HEK293 (cell line): ENCODE measurements at regions not wholly inside any gene's neighbourhood (a gene's known extent, or its start where the extent isn't known, plus 50 kb on each side); places are given as distances from the start of the nearest gene placed in this dataset.

Source experiments
- EGR2 ChIP-seq: fragments of 450-650 bp; formaldehyde crosslinking; IDR thresholded peaks from 2 replicates; pipeline ENCODE4 v1.5.1; 2016; ENCODE audit warnings: low read depth, missing biosample characterization, missing genetic modification characterization
- MYNN ChIP-seq: fragments of 450-650 bp; formaldehyde crosslinking; IDR thresholded peaks from 2 replicates; pipeline ENCODE4 v1.5.1; 2016; ENCODE audit warnings: missing biosample characterization, missing genetic modification characterization, borderline replicate concordance
- PRDM10 ChIP-seq: fragments of 450-650 bp; formaldehyde crosslinking; IDR thresholded peaks from 2 replicates; pipeline ENCODE4 v1.5.1; 2016; ENCODE audit warnings: missing biosample characterization, missing genetic modification characterization
- SCRT1 ChIP-seq: fragments of 450-650 bp; formaldehyde crosslinking; IDR thresholded peaks from 2 replicates; pipeline ENCODE4 v1.5.1; 2016; ENCODE audit warnings: missing biosample characterization, missing genetic modification characterization, borderline replicate concordance
- SETDB1 ChIP-seq: IDR thresholded peaks from one replicate; pipeline ENCODE4 v1.6.1; 2017; ENCODE audit warnings: mild to moderate bottlenecking, low read length, moderate library complexity, mixed read lengths; ENCODE audit not compliant: insufficient read length
- SP2 ChIP-seq: fragments of 450-650 bp; formaldehyde crosslinking; IDR thresholded peaks from 2 replicates; pipeline ENCODE4 v1.5.1; 2016; ENCODE audit warnings: missing biosample characterization, missing genetic modification characterization
- ZBTB17 ChIP-seq: fragments of 450-650 bp; formaldehyde crosslinking; IDR thresholded peaks from 2 replicates; pipeline ENCODE4 v1.5.1; 2016; ENCODE audit warnings: missing biosample characterization, missing genetic modification characterization
- ZBTB21 ChIP-seq: fragments of 450-650 bp; formaldehyde crosslinking; IDR thresholded peaks from 2 replicates; pipeline ENCODE4 v1.5.1; 2017; ENCODE audit warnings: missing biosample characterization, missing genetic modification characterization
- ZBTB48 ChIP-seq: fragments of 450-650 bp; formaldehyde crosslinking; IDR thresholded peaks from 2 replicates; pipeline ENCODE4 v1.5.1; 2016; ENCODE audit warnings: missing biosample characterization, missing genetic modification characterization
- ZEB2 ChIP-seq: fragments of 450-650 bp; formaldehyde crosslinking; IDR thresholded peaks from 2 replicates; pipeline ENCODE4 v1.5.1; 2016; ENCODE audit warnings: missing biosample characterization, missing genetic modification characterization
- ZNF133 ChIP-seq: fragments of 450-650 bp; formaldehyde crosslinking; IDR thresholded peaks from 2 replicates; pipeline ENCODE4 v1.5.1; 2016; ENCODE audit warnings: missing biosample characterization, missing genetic modification characterization
- ZNF138 ChIP-seq: fragments of 450-650 bp; formaldehyde crosslinking; IDR thresholded peaks from 2 replicates; pipeline ENCODE4 v1.5.1; 2016; ENCODE audit warnings: missing biosample characterization, missing genetic modification characterization, borderline replicate concordance
- ZNF202 ChIP-seq: fragments of 450-650 bp; formaldehyde crosslinking; IDR thresholded peaks from 2 replicates; pipeline ENCODE4 v1.5.1; 2016; ENCODE audit warnings: missing biosample characterization, missing genetic modification characterization, borderline replicate concordance
- ZNF214 ChIP-seq: fragments of 450-650 bp; formaldehyde crosslinking; IDR thresholded peaks from 2 replicates; pipeline ENCODE4 v1.5.1; 2017; ENCODE audit warnings: missing biosample characterization, mild to moderate bottlenecking, missing genetic modification characterization, borderline replicate concordance
- ZNF266 ChIP-seq: fragments of 450-650 bp; formaldehyde crosslinking; IDR thresholded peaks from 2 replicates; pipeline ENCODE4 v1.5.1; 2016; ENCODE audit warnings: missing biosample characterization, missing genetic modification characterization, low read depth
- ZNF324 ChIP-seq: fragments of 450-650 bp; formaldehyde crosslinking; IDR thresholded peaks from 2 replicates; pipeline ENCODE4 v1.5.1; 2016; ENCODE audit warnings: missing biosample characterization, missing genetic modification characterization
- ZNF394 ChIP-seq: fragments of 450-650 bp; formaldehyde crosslinking; IDR thresholded peaks from 2 replicates; pipeline ENCODE4 v1.5.1; 2016; ENCODE audit warnings: missing biosample characterization, missing genetic modification characterization, mild to moderate bottlenecking, moderate library complexity, borderline replicate concordance
- ZNF416 ChIP-seq: fragments of 450-650 bp; formaldehyde crosslinking; IDR thresholded peaks from 2 replicates; pipeline ENCODE4 v1.5.1; 2016; ENCODE audit warnings: missing biosample characterization, missing genetic modification characterization
- ZNF473 ChIP-seq: fragments of 450-650 bp; formaldehyde crosslinking; IDR thresholded peaks from 2 replicates; pipeline ENCODE4 v1.5.1; 2017; ENCODE audit warnings: missing biosample characterization, missing genetic modification characterization
- ZNF514 ChIP-seq: fragments of 450-650 bp; formaldehyde crosslinking; IDR thresholded peaks from 2 replicates; pipeline ENCODE4 v1.5.1; 2016; ENCODE audit warnings: missing biosample characterization, missing genetic modification characterization
- ZNF518A ChIP-seq: fragments of 450-650 bp; formaldehyde crosslinking; conservative IDR thresholded peaks from 2 replicates; pipeline ENCODE4 v1.5.1; 2016; ENCODE audit warnings: low read depth, missing biosample characterization, missing genetic modification characterization
- ZNF521 ChIP-seq: fragments of 450-650 bp; formaldehyde crosslinking; IDR thresholded peaks from 2 replicates; pipeline ENCODE4 v1.5.1; 2017; ENCODE audit warnings: missing biosample characterization, mild to moderate bottlenecking, missing genetic modification characterization
- ZNF529 ChIP-seq: fragments of 450-650 bp; formaldehyde crosslinking; IDR thresholded peaks from 2 replicates; pipeline ENCODE4 v1.5.1; 2017; ENCODE audit warnings: missing genetic modification characterization, missing biosample characterization; ENCODE audit not compliant: insufficient replicate concordance
- ZNF580 ChIP-seq: fragments of 450-650 bp; formaldehyde crosslinking; IDR thresholded peaks from 2 replicates; pipeline ENCODE4 v1.5.1; 2016; ENCODE audit warnings: missing biosample characterization, missing genetic modification characterization
- ZNF600 ChIP-seq: fragments of 450-650 bp; formaldehyde crosslinking; IDR thresholded peaks from 2 replicates; pipeline ENCODE4 v1.5.1; 2016; ENCODE audit warnings: missing biosample characterization, missing genetic modification characterization
- ZNF629 ChIP-seq: fragments of 450-650 bp; formaldehyde crosslinking; IDR thresholded peaks from 2 replicates; pipeline ENCODE4 v1.5.1; 2017; ENCODE audit warnings: missing biosample characterization, missing genetic modification characterization
- ZNF692 ChIP-seq: fragments of 450-650 bp; formaldehyde crosslinking; IDR thresholded peaks from 2 replicates; pipeline ENCODE4 v1.5.1; 2016; ENCODE audit warnings: missing biosample characterization, missing genetic modification characterization
- ZNF704 ChIP-seq: fragments of 450-650 bp; formaldehyde crosslinking; IDR thresholded peaks from 2 replicates; pipeline ENCODE4 v1.5.1; 2016; ENCODE audit warnings: missing biosample characterization, missing genetic modification characterization
- ZNF76 ChIP-seq: fragments of 450-650 bp; formaldehyde crosslinking; IDR thresholded peaks from 2 replicates; pipeline ENCODE4; 2016; ENCODE audit warnings: low read depth, missing biosample characterization, missing genetic modification characterization, borderline replicate concordance

GRCh38 chr18:75350512-75350839, 77.0 kb downstream of the SMIM21 start (continued):
- TF ChIP-seq ZNF704 (tag by site-specific recombination) (no peak), ZBTB48 (tag by site-specific recombination) (no peak), ZNF521 (no peak), ZNF266 (tag by site-specific recombination) (no peak), ZNF202 (no peak), ZNF76 (tag by site-specific recombination) (no peak), ZNF692 (tag by site-specific recombination) (no peak), ZNF600 (tag by site-specific recombination) (0 out of 2 replicates have a peak, but pooled peaks have one; percentile 18), ZNF138 (tag by site-specific recombination) (no peak), ZBTB21 (tag by site-specific recombination) (no peak), MYNN (tag by site-specific recombination) (no peak), PRDM10 (no peak), ZNF518A (tag by site-specific recombination) (no peak), ZNF214 (tag by site-specific recombination) (no peak), SCRT1 (tag by site-specific recombination) (no peak), EGR2 (no peak), ZNF324 (no peak), ZNF580 (tag by site-specific recombination) (no peak; the same call in 1 of the 2 replicates), ZNF133 (tag by site-specific recombination) (no peak), ZNF514 (tag by site-specific recombination) (no peak), SP2 (tag by site-specific recombination) (no peak), SETDB1 (no peak), ZNF394 (tag by site-specific recombination) (no peak), ZBTB17 (no peak), ZNF529 (tag by site-specific recombination) (no peak), ZEB2 (tag by site-specific recombination) (0 out of 2 replicates have a peak, but pooled peaks have one; percentile 18), ZNF629 (tag by site-specific recombination) (0 out of 2 replicates have a peak, but pooled peaks have one; percentile 21), ZNF473 (tag by site-specific recombination) (no peak), ZNF416 (tag by site-specific recombination) (no peak)
